Effector memory CD8-positive, alpha-beta T cell (primary cell): ENCODE measurements at regions not wholly inside any gene's neighbourhood (a gene's known extent, or its start where the extent isn't known, plus 50 kb on each side); places are given as distances from the start of the nearest gene placed in this dataset.

ENCODE experiments used
- ATAC-seq: fragments of 150-1000 bp; cut with Tn5 transposase; replicated peaks from 2 replicates; pipeline ENCODE4 v1.10.0; 2021; ENCODE audit warnings: mild to moderate bottlenecking, moderate library complexity
- DNase-seq, 3 experiments: peaks; one replicate each; pipeline ENCODE4 v3.0.0; 2021
- H3K27ac Mint-ChIP-seq, 2 donors: one replicate each; pipeline ENCODE4 v1.8.0; 2022; ENCODE audit warnings: mild to moderate bottlenecking in 2 of 2, mixed read lengths in 2 of 2, moderate library complexity in 2 of 2
- H3K27me3 Mint-ChIP-seq, 2 donors: one replicate each; pipeline ENCODE4 v1.8.0; 2022; ENCODE audit warnings: mixed read lengths in 2 of 2
- H3K36me3 Mint-ChIP-seq: one replicate; pipeline ENCODE4 v1.8.0; 2022; ENCODE audit warnings: mild to moderate bottlenecking, moderate library complexity, mixed read lengths; ENCODE audit not compliant: insufficient read depth
- H3K4me1 Mint-ChIP-seq, 2 donors: one replicate each; pipeline ENCODE4 v1.8.0; 2022; ENCODE audit warnings: low read depth in 2 of 2, mixed read lengths in 2 of 2
- H3K4me3 Mint-ChIP-seq, 2 donors: one replicate each; pipeline ENCODE4 v1.8.0; 2022; ENCODE audit warnings: mild to moderate bottlenecking in 2 of 2, mixed read lengths in 2 of 2, moderate library complexity in 2 of 2
- H3K9me3 Mint-ChIP-seq, 2 donors: one replicate each; pipeline ENCODE4 v1.8.0; 2022; ENCODE audit warnings: mixed read lengths in 2 of 2

GRCh38 chr10:21260506-21261149, 264.9 kb downstream of the SKIDA1 start:
- no peaks in the 10 kb centered on the region for H3K4me1 Mint-ChIP-seq
- no peaks in the 10 kb centered on the region for H3K9me3 Mint-ChIP-seq
- DNase-seq (no peak), ATAC-seq (no peak)
- H3K36me3 Mint-ChIP-seq = no peaks in the 10 kb centered on the region
- H3K4me3 Mint-ChIP-seq = no peak overlapping the region
- peaks cover 0 to 5% of the 10 kb centered on the region in 2 donors for H3K27me3 Mint-ChIP-seq
- no peak overlapping the region for H3K27ac Mint-ChIP-seq

- Mint-ChIP-seq H3K9me3 (no peaks in the 10 kb centered on the region), H3K4me1 (no peaks in the 10 kb centered on the region), H3K27me3 (peaks cover 0 to 5% of the 10 kb centered on the region in 2 donors), H3K36me3 (no peaks in the 10 kb centered on the region), H3K4me3 (no peak overlapping the region), H3K27ac (no peak overlapping the region)
- no peak for ATAC-seq
- no peak for DNase-seq
Observed at GRCh38 chr10:21260066-21260465, 265.4 kb downstream of the SKIDA1 start.

DNA sequence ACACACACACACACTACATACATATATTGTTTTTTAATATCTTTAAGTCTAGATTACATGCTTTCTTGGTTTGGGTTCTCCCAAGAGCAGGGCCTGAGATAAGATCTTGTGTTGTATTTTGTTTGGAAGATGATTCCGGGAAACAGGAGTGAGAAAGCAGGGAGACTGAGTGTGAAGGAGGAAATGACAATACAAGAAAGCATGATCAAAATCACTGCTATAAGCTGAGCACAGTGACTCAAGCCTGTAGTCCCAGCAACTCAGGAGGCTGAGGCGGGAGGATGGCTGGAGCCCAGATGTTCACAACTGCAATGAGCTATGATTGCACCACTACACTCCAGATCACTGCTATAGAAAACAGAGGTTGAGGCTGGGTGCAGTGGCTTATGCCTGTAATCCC, 267.6 kb downstream of the SKIDA1 start:
- no peak overlapping the region for H3K4me3 Mint-ChIP-seq
- ATAC-seq = no peak
- H3K36me3 Mint-ChIP-seq = no peaks in the 10 kb centered on the region
- H3K27ac Mint-ChIP-seq = no peak overlapping the region
- H3K27me3 Mint-ChIP-seq = peaks cover 0 to 10% of the 10 kb centered on the region in 2 donors
- no peaks in the 10 kb centered on the region for H3K9me3 Mint-ChIP-seq
- H3K4me1 Mint-ChIP-seq = no peaks in the 10 kb centered on the region
- DNase-seq = no peak

GRCh38 chr10:21257191-21257590, 268.3 kb downstream of the SKIDA1 start:
- no peak overlapping the region for H3K27ac Mint-ChIP-seq
- no peaks in the 10 kb centered on the region for H3K9me3 Mint-ChIP-seq
- peaks cover 1 to 15% of the 10 kb centered on the region in 2 donors for H3K27me3 Mint-ChIP-seq
- H3K36me3 Mint-ChIP-seq = peaks cover 2% of the 10 kb centered on the region
- DNase-seq (no peak), ATAC-seq (no peak)
- no peak overlapping the region for H3K4me3 Mint-ChIP-seq
- no peaks in the 10 kb centered on the region for H3K4me1 Mint-ChIP-seq

DNA sequence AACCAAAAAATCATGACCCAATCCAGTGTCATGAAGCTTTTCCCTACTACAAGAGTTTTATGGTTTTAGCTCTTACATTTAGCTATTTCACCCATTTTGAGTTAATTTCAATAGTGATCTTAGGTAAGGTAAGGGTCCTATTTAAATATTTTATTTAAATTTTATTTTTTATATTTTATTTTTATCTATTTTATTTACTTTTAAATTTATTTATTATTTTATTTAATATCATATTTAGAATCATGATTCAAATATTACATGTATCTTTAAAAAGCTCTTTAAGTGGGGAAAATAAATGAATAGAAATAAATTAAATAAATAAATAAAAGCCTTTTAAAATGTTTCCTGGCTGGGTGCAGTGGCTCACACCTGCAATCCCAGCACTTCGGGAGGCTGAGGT, 276.0 kb downstream of the SKIDA1 start:
- ATAC-seq (no peak), DNase-seq (no peak)
- H3K9me3 Mint-ChIP-seq = peaks cover 0 to 6% of the 10 kb centered on the region in 2 donors
- peaks cover 9 to 14% of the 10 kb centered on the region in 2 donors for H3K27me3 Mint-ChIP-seq
- H3K4me3 Mint-ChIP-seq = no peak overlapping the region
- no peaks in the 10 kb centered on the region for H3K4me1 Mint-ChIP-seq
- no peak overlapping the region for H3K27ac Mint-ChIP-seq
- H3K36me3 Mint-ChIP-seq = peaks cover 2% of the 10 kb centered on the region

DNA sequence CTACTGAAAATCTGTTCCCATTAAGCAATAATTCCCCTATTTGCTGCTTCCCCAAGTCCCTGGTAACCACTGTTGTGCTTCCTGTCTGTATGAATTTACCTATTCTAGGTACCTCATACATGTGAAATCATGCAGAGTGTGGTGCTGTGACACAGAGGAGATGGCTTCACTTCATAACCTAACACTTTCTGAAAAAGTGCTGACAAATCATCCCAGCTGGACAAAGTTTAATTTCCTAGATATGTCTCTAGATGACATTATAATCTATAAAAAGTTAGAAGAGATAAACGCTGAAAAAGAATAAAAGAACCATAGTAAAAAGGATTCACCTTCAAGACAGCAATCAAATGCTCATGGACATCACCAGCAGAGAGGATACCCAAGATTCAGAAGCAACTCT, 277.9 kb downstream of the SKIDA1 start:
- no peaks in the 10 kb centered on the region for H3K4me1 Mint-ChIP-seq

GRCh38 chr10:21246178-21246577, 279.3 kb downstream of the SKIDA1 start:
- ATAC-seq = no peak
- H3K27ac Mint-ChIP-seq = no peak overlapping the region
- H3K4me1 Mint-ChIP-seq = no peaks in the 10 kb centered on the region
- H3K9me3 Mint-ChIP-seq = peaks cover 0 to 6% of the 10 kb centered on the region in 2 donors
- no peak for DNase-seq
- no peak overlapping the region for H3K4me3 Mint-ChIP-seq
- H3K27me3 Mint-ChIP-seq = no peaks in the 10 kb centered on the region
- H3K36me3 Mint-ChIP-seq = no peaks in the 10 kb centered on the region

More for the DNA sequence above, 277.9 kb downstream of the SKIDA1 start:
- H3K36me3 Mint-ChIP-seq = peaks cover 2% of the 10 kb centered on the region
- DNase-seq (no peak), ATAC-seq (no peak)
- no peak overlapping the region for H3K4me3 Mint-ChIP-seq
- H3K27ac Mint-ChIP-seq = no peak overlapping the region
- peaks cover 6 to 9% of the 10 kb centered on the region in 2 donors for H3K27me3 Mint-ChIP-seq
- H3K9me3 Mint-ChIP-seq = peaks cover 0 to 6% of the 10 kb centered on the region in 2 donors

DNA sequence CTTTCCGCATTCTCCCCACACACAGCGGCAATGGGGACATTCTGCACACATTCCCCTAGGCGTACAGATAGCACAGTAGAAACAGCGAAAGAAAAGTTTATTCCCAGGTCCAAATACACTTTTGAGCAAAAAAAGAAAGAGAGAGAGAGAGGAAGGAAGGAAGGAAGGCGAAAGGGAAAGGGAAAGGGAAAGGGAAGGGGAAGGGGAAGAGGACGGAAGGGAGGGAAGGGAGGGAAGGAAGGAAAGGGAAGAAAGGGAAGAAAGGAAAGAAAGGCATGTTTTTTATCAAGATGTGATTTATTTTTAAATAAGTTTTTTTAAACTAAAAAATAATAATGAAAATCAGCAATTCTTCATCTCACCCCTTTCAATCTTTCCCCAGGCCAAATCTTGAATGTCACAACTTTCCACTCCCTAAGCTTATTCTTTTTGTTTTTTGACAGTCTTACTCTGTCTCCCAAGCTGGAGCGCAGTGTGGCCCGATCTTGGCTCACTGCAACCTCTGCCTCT, 281.7 kb downstream of the SKIDA1 start:
- ATAC-seq (no peak), DNase-seq (no peak)
- Mint-ChIP-seq H3K9me3 (peaks cover 0 to 6% of the 10 kb centered on the region in 2 donors), H3K36me3 (no peaks in the 10 kb centered on the region), H3K27ac (no peak overlapping the region), H3K4me3 (no peak overlapping the region), H3K4me1 (no peaks in the 10 kb centered on the region), H3K27me3 (no peaks in the 10 kb centered on the region)

- no peak overlapping the region for H3K4me3 Mint-ChIP-seq
- no peaks in the 10 kb centered on the region for H3K4me1 Mint-ChIP-seq
- no peak for DNase-seq
Observed at GRCh38 chr10:21242915-21243314, 282.6 kb downstream of the SKIDA1 start.

GRCh38 chr10:21238717-21239116, 286.8 kb downstream of the SKIDA1 start:
- Mint-ChIP-seq H3K36me3 (no peaks in the 10 kb centered on the region), H3K27ac (no peak overlapping the region), H3K9me3 (peaks cover 0 to 6% of the 10 kb centered on the region in 2 donors), H3K4me1 (no peaks in the 10 kb centered on the region), H3K27me3 (peaks cover 7 to 10% of the 10 kb centered on the region in 2 donors), H3K4me3 (no peak overlapping the region)
- DNase-seq (no peak), ATAC-seq (no peak)

More at GRCh38 chr10:21242915-21243314, 282.6 kb downstream of the SKIDA1 start:
- ATAC-seq = no peak
- Mint-ChIP-seq H3K27ac (no peak overlapping the region), H3K27me3 (peaks cover 3% of the 10 kb centered on the region in 2 donors), H3K36me3 (no peaks in the 10 kb centered on the region), H3K9me3 (peaks cover 0 to 6% of the 10 kb centered on the region in 2 donors)

DNA sequence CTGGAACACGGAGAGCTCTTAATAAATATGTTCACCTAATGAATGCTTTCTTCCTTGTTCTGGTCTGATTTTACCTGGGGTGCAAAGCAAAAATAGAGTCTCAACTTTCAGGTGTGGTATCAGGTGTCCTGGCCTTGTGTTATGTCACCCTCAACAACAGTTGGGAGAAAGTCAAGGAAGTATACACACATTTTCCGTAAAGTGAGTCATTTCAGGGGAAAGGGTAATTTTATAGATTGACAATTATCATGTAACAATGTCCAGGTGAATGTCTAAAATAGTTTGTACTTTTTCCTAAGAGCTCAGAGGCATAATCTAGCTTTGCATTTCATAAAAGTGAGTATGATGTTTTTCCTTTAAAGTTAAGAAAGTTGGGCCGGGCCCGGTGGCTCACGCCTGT, 287.4 kb downstream of the SKIDA1 start:
- Mint-ChIP-seq H3K27ac (no peak overlapping the region), H3K4me1 (no peaks in the 10 kb centered on the region), H3K9me3 (peaks cover 0 to 6% of the 10 kb centered on the region in 2 donors), H3K27me3 (peaks cover 7 to 10% of the 10 kb centered on the region in 2 donors), H3K4me3 (no peak overlapping the region), H3K36me3 (no peaks in the 10 kb centered on the region)
- DNase-seq (no peak), ATAC-seq (no peak)

- Mint-ChIP-seq H3K9me3 (peaks cover 0 to 6% of the 10 kb centered on the region in 2 donors), H3K27ac (no peak overlapping the region), H3K4me1 (no peaks in the 10 kb centered on the region), H3K36me3 (no peaks in the 10 kb centered on the region), H3K27me3 (peaks cover 18 to 26% of the 10 kb centered on the region in 2 donors), H3K4me3 (no peak overlapping the region)
- no peak for DNase-seq
- ATAC-seq = no peak
Observed at GRCh38 chr10:21234761-21235160, 290.7 kb downstream of the SKIDA1 start.

DNA sequence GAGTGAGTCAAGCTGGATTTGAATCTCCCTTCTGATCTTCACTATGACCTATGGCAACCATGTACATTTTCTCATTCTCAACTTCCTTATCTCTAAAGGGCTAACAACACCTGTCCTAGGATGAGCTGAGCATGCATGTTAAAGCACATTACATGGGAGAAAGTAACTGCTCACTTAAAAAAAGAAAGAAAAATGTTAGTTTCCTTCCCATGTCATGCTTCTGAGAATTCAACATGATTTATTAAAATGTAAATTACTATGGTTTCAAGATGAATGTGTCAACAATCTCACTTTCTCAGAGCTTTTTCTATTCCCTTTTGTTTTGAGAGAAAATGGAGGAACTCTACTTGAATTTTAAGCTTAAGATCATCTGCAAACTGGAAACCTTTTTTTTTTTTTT, 295.3 kb downstream of the SKIDA1 start:
- no peak overlapping the region for H3K4me3 Mint-ChIP-seq

GRCh38 chr10:21217748-21218367, 307.6 kb downstream of the SKIDA1 start:
- no peak overlapping the region for H3K27ac Mint-ChIP-seq
- no peak for ATAC-seq
- H3K4me1 Mint-ChIP-seq = no peaks in the 10 kb centered on the region
- H3K27me3 Mint-ChIP-seq = no peaks in the 10 kb centered on the region
- DNase-seq = no peak
- no peak overlapping the region for H3K4me3 Mint-ChIP-seq
- no peaks in the 10 kb centered on the region for H3K9me3 Mint-ChIP-seq
- no peaks in the 10 kb centered on the region for H3K36me3 Mint-ChIP-seq

More for the DNA sequence above, 295.3 kb downstream of the SKIDA1 start:
- Mint-ChIP-seq H3K36me3 (no peaks in the 10 kb centered on the region), H3K27ac (no peak overlapping the region), H3K9me3 (peaks cover 0 to 6% of the 10 kb centered on the region in 2 donors), H3K4me1 (no peaks in the 10 kb centered on the region), H3K27me3 (peaks cover 23 to 30% of the 10 kb centered on the region in 2 donors)
- DNase-seq (no peak), ATAC-seq (no peak)
